HG02852 (cell line): ENCODE measurements at regions not wholly inside any gene's neighbourhood (a gene's known extent, or its start where the extent isn't known, plus 50 kb on each side); places are given as distances from the start of the nearest gene placed in this dataset.

Experiments
- ATAC-seq: cut with Tn5 transposase; IDR thresholded peaks from one replicate; pipeline ENCODE4 v1.9.1; 2021; ENCODE audit warnings: mild to moderate bottlenecking, moderate library complexity; ENCODE audit not compliant: unreplicated experiment

- ATAC-seq: no peak
Observed at GRCh38 chr15:58235961-58236360, 97.8 kb downstream of the AQP9 start.

GRCh38 chr15:58240191-58240932 is 102.2 kb downstream of the AQP9 start:
- no peak for ATAC-seq

- ATAC-seq: no peak
Observed at GRCh38 chr15:58241872-58242271, 103.7 kb downstream of the AQP9 start.

GRCh38 chr15:58243070-58243469 is 104.9 kb downstream of the AQP9 start:
- no peak for ATAC-seq

GRCh38 chr15:58244536-58244935 is 106.4 kb downstream of the AQP9 start:
- ATAC-seq: no peak

GRCh38 chr15:58246041-58246440 is 107.9 kb downstream of the AQP9 start:
- no peak for ATAC-seq

GRCh38 chr15:58247855-58248842 is 110.0 kb downstream of the AQP9 start:
- no peak for ATAC-seq

GRCh38 chr15:58249646-58250312 is 111.6 kb downstream of the AQP9 start:
- ATAC-seq: no peak

- no peak for ATAC-seq
Observed at GRCh38 chr15:58252586-58253323, 114.6 kb downstream of the AQP9 start.

- no peak for ATAC-seq
Observed at GRCh38 chr15:58257776-58258325, 119.7 kb downstream of the AQP9 start.

GRCh38 chr15:58258501-58259292 is 120.5 kb downstream of the AQP9 start:
- ATAC-seq: no peak

GRCh38 chr15:58260205-58260724 is 122.1 kb downstream of the AQP9 start:
- no peak for ATAC-seq

GRCh38 chr15:58260725-58261267 is 122.6 kb downstream of the AQP9 start:
- no peak for ATAC-seq

- no peak for ATAC-seq
Observed at GRCh38 chr15:58261368-58261767, 123.2 kb downstream of the AQP9 start.

GRCh38 chr15:58264053-58264971 is 126.1 kb downstream of the AQP9 start:
- no peak for ATAC-seq

GRCh38 chr15:58267051-58267450 is 128.9 kb downstream of the AQP9 start:
- no peak for ATAC-seq

GRCh38 chr15:58268746-58269267 is 130.6 kb downstream of the AQP9 start:
- ATAC-seq: no peak
